Prostate gland (tissue), 2 donors: ENCODE measurements at regions not wholly inside any gene's neighbourhood (a gene's known extent, or its start where the extent isn't known, plus 50 kb on each side); places are given as distances from the start of the nearest gene placed in this dataset.

Experiments
- DNase-seq: peaks from one replicate; pipeline ENCODE4 v3.0.0-alpha.2; 2019; ENCODE audit warnings: low spot score
- H3K27ac ChIP-seq, 2 donors: fragments of 200-600 bp; sonication (generic); 2 replicates each; pipeline ENCODE4 v1.5.1; 2017 to 2019
- H3K27me3 ChIP-seq: fragments of 200-600 bp; sonication (generic); replicated peaks from 2 replicates; pipeline ENCODE4 v1.5.1; 2019; ENCODE audit not compliant: insufficient read depth
- H3K36me3 ChIP-seq, 2 donors: fragments of 200-600 bp; sonication (generic); 1 replicate in 1 of 2; 2 replicates in 1 of 2; pipeline versions ENCODE4 v1.5.1 to v1.8.1; 2017 to 2019
- H3K4me1 ChIP-seq: fragments of 200-600 bp; sonication (generic); replicated peaks from 2 replicates; pipeline ENCODE4 v1.5.1; 2019
- H3K4me3 ChIP-seq, 2 donors: fragments of 200-600 bp; sonication (generic); 2 replicates each; pipeline ENCODE4 v1.5.1; 2017 to 2019
- H3K9me3 ChIP-seq: fragments of 200-600 bp; sonication (generic); 2 replicates; pipeline ENCODE4 v1.5.1; 2017
- CTCF ChIP-seq, 4 experiments: fragments of 200-600 bp in 2 of 4; fragments of 450-650 bp in 2 of 4; sonication (generic) in 2 of 4; IDR thresholded peaks; 1 replicate in 3 of 4; 2 replicates in 1 of 4; pipeline ENCODE4 v1.5.1; 2016 to 2019; ENCODE audit warnings: antibody characterized with exemption in 4 of 4, mild to moderate bottlenecking in 2 of 4, moderate library complexity in 2 of 4
- POLR2A ChIP-seq: fragments of 450-650 bp; IDR thresholded peaks from one replicate; pipeline ENCODE4 v1.6.1; 2016; ENCODE audit warnings: antibody characterized with exemption, mild to moderate bottlenecking
- POLR2AphosphoS5 ChIP-seq: sonication (generic); formaldehyde crosslinking; IDR thresholded peaks from one replicate; pipeline ENCODE4 v1.6.1; 2017; ENCODE audit warnings: antibody characterized with exemption
- WGBS: methylation state at CpG from one replicate; pipeline ENCODE4 v1.1.5; 2018; 5-methylcytosine and 5-hydroxymethylcytosine counted together
- intact Hi-C: fragments of 100-400 bp; cut with DNase I; formaldehyde crosslinking; loops from one replicate; pipeline ENCODE4 v1.14.2; 2022

DNA sequence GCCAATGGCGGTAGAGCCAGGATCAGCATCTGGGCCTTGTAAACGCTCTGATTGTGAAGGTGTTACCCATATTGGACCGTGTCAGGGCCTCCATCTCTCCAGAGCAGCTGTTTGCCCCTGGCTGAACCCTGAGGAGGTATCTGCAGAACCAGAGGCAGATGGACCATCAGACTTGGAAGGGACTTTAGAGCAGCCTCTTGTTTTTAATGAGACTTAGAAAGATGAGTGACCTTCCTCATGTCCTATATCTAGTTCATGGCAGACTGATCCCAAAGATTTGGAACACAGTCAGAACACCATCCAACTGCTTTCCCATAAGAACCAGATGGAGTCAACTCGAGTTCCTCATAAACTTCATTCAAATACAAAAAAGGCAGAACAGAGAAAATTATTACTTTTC is 135.1 kb upstream of the MSX1 start:
- Histone ChIP-seq H3K36me3 (no peaks in the 10 kb centered on the region), H3K4me1 (no peaks in the 10 kb centered on the region), H3K9me3 (no peaks in the 10 kb centered on the region), H3K27me3 (no peaks in the 10 kb centered on the region), H3K27ac (no peak overlapping the region), H3K4me3 (no peak overlapping the region)
- intact Hi-C loops: no loop called here
- WGBS: 73% methylated on average over 4 of the region's 4 CpGs
- DNase-seq: no peak
- TF ChIP-seq POLR2AphosphoS5: no peak
- no peak for TF ChIP-seq POLR2A
- no peak for TF ChIP-seq CTCF (IDR thresholded peaks at IDR 0.05)

DNA sequence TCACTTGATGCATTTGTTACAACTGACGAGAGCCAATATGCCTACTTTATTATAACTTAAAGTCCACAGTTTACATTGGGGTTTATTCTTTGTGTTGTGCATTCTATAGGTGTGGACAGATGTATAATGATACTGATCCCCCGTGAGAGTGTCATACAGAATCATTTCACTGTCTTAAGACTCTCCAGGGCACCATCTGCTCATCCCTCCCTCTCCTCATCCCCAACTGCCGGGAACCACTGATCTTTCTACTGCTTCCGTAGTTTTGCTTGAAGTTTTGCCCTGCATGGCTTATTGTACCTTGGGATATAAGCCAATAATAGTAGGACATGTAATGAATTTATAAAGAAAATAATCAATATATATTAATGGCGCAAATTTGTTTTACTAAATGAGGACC is 137.8 kb upstream of the MSX1 start:
- no peaks in the 10 kb centered on the region for H3K36me3 ChIP-seq
- H3K4me3 ChIP-seq: no peak overlapping the region
- TF ChIP-seq CTCF (IDR thresholded peaks at IDR 0.05): no peak
- TF ChIP-seq POLR2AphosphoS5: no peak
- no peak for TF ChIP-seq POLR2A
- intact Hi-C loops: no loop called here
- H3K9me3 ChIP-seq: no peaks in the 10 kb centered on the region
- H3K4me1 ChIP-seq: no peaks in the 10 kb centered on the region
- no peak for DNase-seq
- no peaks in the 10 kb centered on the region for H3K27me3 ChIP-seq
- H3K27ac ChIP-seq: no peak overlapping the region
- WGBS: 96% methylated on average over 5 of the region's 5 CpGs

DNA sequence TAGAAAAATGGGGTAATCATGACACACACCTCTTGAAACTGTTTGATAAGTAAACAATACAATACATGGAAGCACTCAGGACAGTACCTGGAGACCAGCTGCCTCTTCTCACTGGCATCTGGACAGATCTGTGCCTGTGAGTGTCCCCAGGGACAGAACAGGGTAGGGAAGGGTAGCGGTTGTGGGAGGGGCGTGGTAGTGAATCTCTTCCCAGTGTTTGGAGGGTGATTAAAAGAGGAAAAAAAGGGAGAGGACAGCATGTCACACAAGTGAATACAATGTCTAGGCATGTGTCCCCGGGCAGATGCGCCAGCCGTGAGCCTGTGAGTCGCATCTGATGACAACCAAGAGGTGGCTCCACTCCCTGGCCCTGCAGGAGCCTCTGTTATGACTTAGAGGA is 138.8 kb upstream of the MSX1 start:
- Histone ChIP-seq H3K9me3 (no peaks in the 10 kb centered on the region), H3K27me3 (no peaks in the 10 kb centered on the region), H3K4me3 (no peak overlapping the region), H3K36me3 (no peaks in the 10 kb centered on the region), H3K27ac (no peak overlapping the region), H3K4me1 (no peaks in the 10 kb centered on the region)
- intact Hi-C loops: no loop called here
- no peak for TF ChIP-seq CTCF (IDR thresholded peaks at IDR 0.05)
- no peak for TF ChIP-seq POLR2AphosphoS5
- TF ChIP-seq POLR2A: no peak
- 81% methylated on average over 6 of the region's 6 CpGs for WGBS
- DNase-seq: no peak

DNA sequence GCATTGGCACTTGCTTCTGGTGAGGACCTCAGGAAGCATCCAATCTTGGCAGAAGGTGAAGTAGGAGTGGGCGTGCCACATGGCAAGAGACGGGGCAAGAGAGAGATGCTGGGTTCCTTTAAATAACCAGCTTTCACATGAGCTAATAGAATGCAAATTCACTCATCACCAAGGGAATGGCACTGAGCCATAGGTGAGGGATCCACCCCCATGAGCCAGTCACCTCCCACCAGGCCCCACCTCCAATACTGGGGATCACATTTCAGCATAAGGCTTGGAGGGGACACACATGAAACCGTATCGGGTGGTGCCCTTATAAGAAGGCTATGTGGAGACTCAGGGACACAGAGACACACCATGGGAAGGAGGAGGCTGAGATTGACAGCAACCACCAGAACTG is 140.0 kb upstream of the MSX1 start:
- intact Hi-C loops: no loop called here
- Histone ChIP-seq H3K36me3 (no peaks in the 10 kb centered on the region), H3K9me3 (no peaks in the 10 kb centered on the region), H3K27ac (no peak overlapping the region), H3K27me3 (no peaks in the 10 kb centered on the region), H3K4me1 (no peaks in the 10 kb centered on the region), H3K4me3 (no peak overlapping the region)
- 62% methylated on average over 4 of the region's 4 CpGs for WGBS
- TF ChIP-seq POLR2A (no peak), CTCF (IDR thresholded peaks at IDR 0.05) (no peak), POLR2AphosphoS5 (no peak)
- no peak for DNase-seq

DNA sequence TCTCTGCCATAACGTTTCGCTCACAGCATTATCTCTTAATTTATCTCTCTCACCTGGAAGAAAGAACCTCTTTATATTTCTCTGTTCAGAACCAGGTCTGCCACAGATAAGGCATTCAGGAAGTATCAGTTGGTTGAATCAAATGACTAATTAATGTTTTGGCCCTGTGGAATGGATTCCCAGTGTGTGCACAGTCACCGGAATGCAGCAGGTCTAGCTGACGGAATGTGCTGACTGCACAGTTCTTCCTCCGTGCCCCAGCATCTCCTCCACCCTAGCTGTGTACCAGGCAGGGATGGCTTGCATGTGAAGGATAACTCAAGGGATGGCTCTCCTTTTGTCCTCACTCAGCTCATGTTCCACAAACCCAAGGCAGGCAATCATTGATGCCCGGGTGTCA is 141.8 kb upstream of the MSX1 start:
- 77% methylated on average over 6 of the region's 6 CpGs for WGBS

More for the DNA sequence above, 141.8 kb upstream of the MSX1 start:
- H3K27me3 ChIP-seq: no peaks in the 10 kb centered on the region
- H3K36me3 ChIP-seq: no peaks in the 10 kb centered on the region
- no peak overlapping the region for H3K27ac ChIP-seq
- TF ChIP-seq POLR2A: no peak
- TF ChIP-seq POLR2AphosphoS5: no peak
- TF ChIP-seq CTCF (IDR thresholded peaks at IDR 0.05): no peak
- DNase-seq: no peak
- intact Hi-C loops: no loop called here
- H3K9me3 ChIP-seq: no peaks in the 10 kb centered on the region
- no peak overlapping the region for H3K4me3 ChIP-seq
- no peaks in the 10 kb centered on the region for H3K4me1 ChIP-seq
